ENCODE measurements at regions not wholly inside any gene's neighbourhood (a gene's known extent, or its start where the extent isn't known, plus 50 kb on each side); places are given as distances from the start of the nearest gene placed in this dataset.
A peak's percentile ranks its signal among the peaks of the same experiment; 100 is the strongest.
"Not testable (repeated sequence)": the region's sequence is repeated elsewhere in the genome, so short reads cannot be mapped to it uniquely, and the experiment has no call there.

DNA sequence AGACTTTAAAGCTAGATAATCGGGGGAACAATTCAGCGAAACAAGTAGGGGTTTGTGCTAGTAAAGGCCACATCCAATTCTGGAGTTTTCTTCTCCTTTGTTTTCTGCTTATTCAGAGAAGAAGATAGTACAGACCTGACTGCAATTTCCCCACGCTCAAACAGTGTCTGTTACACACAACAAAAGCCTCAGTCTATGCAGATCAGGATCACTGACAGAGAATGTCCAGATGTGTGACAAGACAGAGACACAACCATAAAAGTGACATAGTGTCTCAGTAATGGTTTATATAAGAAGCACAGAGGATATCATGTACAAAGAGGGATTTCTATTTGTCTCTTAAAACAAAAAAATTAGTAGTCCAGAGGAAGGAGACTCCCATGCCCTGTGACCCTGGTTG lies 70.7 kb upstream of the GTF3A start:
- DNase-seq (ENCODE audit: low read depth, low spot score), result no peak
- Histone ChIP-seq H3K9me3 (ENCODE audit: insufficient read depth, low read length) (no peaks in the 10 kb centered on the region; the same call in 1 of the 2 replicates), H3K36me3 (ENCODE audit: insufficient read depth, insufficient read length, low read length) (no peaks in the 10 kb centered on the region), H3K4me3 (ENCODE audit: insufficient read length, low read depth) (no peak overlapping the region), H3K4me1 (ENCODE audit: insufficient read depth, insufficient read length) (peaks cover 2% of the 10 kb centered on the region), H3K9ac (ENCODE audit: insufficient read length, low read depth) (no peak overlapping the region), H3K27me3 (ENCODE audit: insufficient read depth, insufficient read length) (no peaks in the 10 kb centered on the region)
- TF ChIP-seq SUZ12 (IDR thresholded peaks at IDR 0.05; ENCODE audit: extremely low read depth, insufficient read depth, insufficient read length) (no peak), ZNF274 (IDR thresholded peaks at IDR 0.05; ENCODE audit: low read depth, low read length) (no peak), YY1 (IDR thresholded peaks at IDR 0.05; ENCODE audit: insufficient read depth, insufficient read length) (no peak)

GRCh38 chr13:27354379-27354778 lies 70.0 kb upstream of the GTF3A start:
- no peak for DNase-seq (ENCODE audit: low read depth, low spot score)

DNA sequence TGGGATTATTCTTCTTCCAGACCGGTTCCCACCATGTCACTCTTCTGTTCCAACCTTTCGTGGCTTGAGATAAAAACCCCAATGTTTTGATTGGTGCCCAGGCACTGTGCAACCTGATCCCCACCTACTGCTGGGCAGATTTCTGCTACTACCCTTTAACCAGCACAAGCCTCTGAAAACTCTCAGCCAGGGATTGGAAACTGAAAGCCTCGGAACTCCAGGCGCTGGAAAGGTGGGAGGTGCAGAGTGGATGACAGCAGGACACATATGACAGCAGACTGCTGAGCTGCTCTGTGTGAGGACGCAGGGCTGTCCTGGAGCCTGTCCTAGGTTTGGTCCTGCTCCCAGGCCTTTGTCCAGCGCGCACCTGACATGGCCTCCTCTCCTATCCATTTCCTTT lies 68.5 kb upstream of the GTF3A start:
- Histone ChIP-seq H3K4me3 (ENCODE audit: insufficient read length, low read depth) (no peak overlapping the region), H3K9ac (ENCODE audit: insufficient read length, low read depth) (no peak overlapping the region), H3K36me3 (ENCODE audit: insufficient read depth, insufficient read length, low read length) (no peaks in the 10 kb centered on the region), H3K9me3 (ENCODE audit: insufficient read depth, low read length) (no peaks in the 10 kb centered on the region; the same call in 1 of the 2 replicates), H3K4me1 (ENCODE audit: insufficient read depth, insufficient read length) (peaks cover 2% of the 10 kb centered on the region), H3K27me3 (ENCODE audit: insufficient read depth, insufficient read length) (no peaks in the 10 kb centered on the region)
- no peak for TF ChIP-seq SUZ12 (IDR thresholded peaks at IDR 0.05; ENCODE audit: extremely low read depth, insufficient read depth, insufficient read length)
- no peak for DNase-seq (ENCODE audit: low read depth, low spot score)

More at GRCh38 chr13:27354379-27354778, 70.0 kb upstream of the GTF3A start:
- no peaks in the 10 kb centered on the region for H3K36me3 ChIP-seq (ENCODE audit: insufficient read depth, insufficient read length, low read length)
- H3K27me3 ChIP-seq (ENCODE audit: insufficient read depth, insufficient read length), result no peaks in the 10 kb centered on the region
- H3K4me3 ChIP-seq (ENCODE audit: insufficient read length, low read depth), result no peak overlapping the region
- H3K9ac ChIP-seq (ENCODE audit: insufficient read length, low read depth), result no peak overlapping the region
- H3K9me3 ChIP-seq (ENCODE audit: insufficient read depth, low read length), result no peaks in the 10 kb centered on the region; the same call in 1 of the 2 replicates
- H3K4me1 ChIP-seq (ENCODE audit: insufficient read depth, insufficient read length), result peaks cover 2% of the 10 kb centered on the region
- TF ChIP-seq SUZ12 (IDR thresholded peaks at IDR 0.05; ENCODE audit: extremely low read depth, insufficient read depth, insufficient read length) (no peak), ZNF274 (IDR thresholded peaks at IDR 0.05; ENCODE audit: low read depth, low read length) (no peak), YY1 (IDR thresholded peaks at IDR 0.05; ENCODE audit: insufficient read depth, insufficient read length) (no peak)

GRCh38 chr13:27358420-27358819 lies 66.0 kb upstream of the GTF3A start:
- TF ChIP-seq SUZ12 (IDR thresholded peaks at IDR 0.05; ENCODE audit: extremely low read depth, insufficient read depth, insufficient read length), result no peak
- no peak for TF ChIP-seq ZNF274 (IDR thresholded peaks at IDR 0.05; ENCODE audit: low read depth, low read length)
- no peak for TF ChIP-seq YY1 (IDR thresholded peaks at IDR 0.05; ENCODE audit: insufficient read depth, insufficient read length)
- Histone ChIP-seq H3K9me3 (ENCODE audit: insufficient read depth, low read length) (no peaks in the 10 kb centered on the region), H3K4me3 (ENCODE audit: insufficient read length, low read depth) (no peak overlapping the region), H3K9ac (ENCODE audit: insufficient read length, low read depth) (no peak overlapping the region), H3K4me1 (ENCODE audit: insufficient read depth, insufficient read length) (peaks cover 7% of the 10 kb centered on the region), H3K27me3 (ENCODE audit: insufficient read depth, insufficient read length) (peaks cover 8% of the 10 kb centered on the region), H3K36me3 (ENCODE audit: insufficient read depth, insufficient read length, low read length) (no peaks in the 10 kb centered on the region)
- no peak for DNase-seq (ENCODE audit: low read depth, low spot score)

GRCh38 chr13:27359199-27359821 lies 65.1 kb upstream of the GTF3A start:
- Histone ChIP-seq H3K36me3 (ENCODE audit: insufficient read depth, insufficient read length, low read length) (no peaks in the 10 kb centered on the region), H3K9me3 (ENCODE audit: insufficient read depth, low read length) (no peaks in the 10 kb centered on the region), H3K27me3 (ENCODE audit: insufficient read depth, insufficient read length) (peaks cover 8% of the 10 kb centered on the region), H3K4me3 (ENCODE audit: insufficient read length, low read depth) (no peak overlapping the region), H3K4me1 (ENCODE audit: insufficient read depth, insufficient read length) (peaks cover 7% of the 10 kb centered on the region), H3K9ac (ENCODE audit: insufficient read length, low read depth) (no peak overlapping the region)
- TF ChIP-seq YY1 (IDR thresholded peaks at IDR 0.05; ENCODE audit: insufficient read depth, insufficient read length) (no peak), SUZ12 (IDR thresholded peaks at IDR 0.05; ENCODE audit: extremely low read depth, insufficient read depth, insufficient read length) (no peak), ZNF274 (IDR thresholded peaks at IDR 0.05; ENCODE audit: low read depth, low read length) (no peak)
- no peak for DNase-seq (ENCODE audit: low read depth, low spot score)

DNA sequence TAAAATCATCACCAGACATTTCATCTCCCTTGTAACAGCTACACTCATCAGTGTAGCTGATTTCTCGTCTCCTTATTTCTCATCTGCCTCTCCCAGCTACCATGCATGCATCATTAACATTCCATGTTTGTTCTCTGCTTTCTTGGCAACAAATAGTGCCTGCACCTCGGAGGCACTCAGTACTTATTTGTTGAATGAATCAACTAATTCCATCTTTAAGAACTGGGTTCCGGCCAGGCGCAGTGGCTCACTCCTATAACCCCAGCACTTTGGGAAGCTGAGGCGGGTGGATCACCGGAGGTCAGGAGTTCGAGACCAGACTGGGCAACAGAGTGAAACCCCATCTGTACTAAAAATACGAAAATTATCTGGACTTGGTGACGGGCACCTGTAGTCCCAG lies 63.9 kb upstream of the GTF3A start:
- no peak for DNase-seq (ENCODE audit: low read depth, low spot score)
- no peak overlapping the region for H3K9ac ChIP-seq (ENCODE audit: insufficient read length, low read depth)
- H3K4me1 ChIP-seq (ENCODE audit: insufficient read depth, insufficient read length), result peaks cover 7% of the 10 kb centered on the region
- peaks cover 8% of the 10 kb centered on the region for H3K27me3 ChIP-seq (ENCODE audit: insufficient read depth, insufficient read length)
- no peak overlapping the region for H3K4me3 ChIP-seq (ENCODE audit: insufficient read length, low read depth)
- TF ChIP-seq SUZ12 (IDR thresholded peaks at IDR 0.05; ENCODE audit: extremely low read depth, insufficient read depth, insufficient read length) (no peak), YY1 (IDR thresholded peaks at IDR 0.05; ENCODE audit: insufficient read depth, insufficient read length) (no peak), ZNF274 (IDR thresholded peaks at IDR 0.05; ENCODE audit: low read depth, low read length) (no peak)
- no peaks in the 10 kb centered on the region for H3K9me3 ChIP-seq (ENCODE audit: insufficient read depth, low read length)
- no peaks in the 10 kb centered on the region for H3K36me3 ChIP-seq (ENCODE audit: insufficient read depth, insufficient read length, low read length)

GRCh38 chr13:27362064-27362751 lies 62.2 kb upstream of the GTF3A start:
- peaks cover 8% of the 10 kb centered on the region for H3K27me3 ChIP-seq (ENCODE audit: insufficient read depth, insufficient read length)
- H3K9ac ChIP-seq (ENCODE audit: insufficient read length, low read depth), result peak overlapping the region; percentile 79
- peak; percentile 77 for DNase-seq (ENCODE audit: low read depth, low spot score)
- H3K4me1 ChIP-seq (ENCODE audit: insufficient read depth, insufficient read length), result peaks cover 6% of the 10 kb centered on the region
- no peaks in the 10 kb centered on the region for H3K9me3 ChIP-seq (ENCODE audit: insufficient read depth, low read length)
- peak overlapping the region; percentile 61 for H3K4me3 ChIP-seq (ENCODE audit: insufficient read length, low read depth)
- TF ChIP-seq SUZ12 (IDR thresholded peaks at IDR 0.05; ENCODE audit: extremely low read depth, insufficient read depth, insufficient read length) (no peak), ZNF274 (IDR thresholded peaks at IDR 0.05; ENCODE audit: low read depth, low read length) (no peak), YY1 (IDR thresholded peaks at IDR 0.05; ENCODE audit: insufficient read depth, insufficient read length) (no peak)
- no peaks in the 10 kb centered on the region for H3K36me3 ChIP-seq (ENCODE audit: insufficient read depth, insufficient read length, low read length)

DNA sequence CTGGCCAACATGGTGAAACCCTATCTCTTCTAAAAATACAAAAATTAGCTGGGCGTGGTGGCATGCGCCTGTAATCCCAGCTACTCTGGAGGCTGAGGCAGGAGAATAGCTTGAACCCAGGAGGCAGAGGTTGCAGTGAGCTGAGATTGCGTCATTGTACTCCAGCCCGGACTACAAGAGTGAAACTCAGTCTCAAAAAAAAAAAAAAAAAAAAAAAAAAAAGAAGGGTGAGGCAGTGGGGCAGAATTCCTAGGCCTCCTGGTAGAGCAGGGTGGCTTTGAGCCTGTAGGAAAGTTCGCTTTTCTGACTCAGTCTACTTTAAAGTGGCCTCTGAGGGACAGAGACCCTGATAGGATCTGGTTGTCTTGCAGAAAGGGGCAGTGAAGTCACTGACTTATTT lies 60.8 kb upstream of the GTF3A start:
- DNase-seq (ENCODE audit: low read depth, low spot score); H3K4me1 ChIP-seq (ENCODE audit: insufficient read depth, insufficient read length); H3K36me3 ChIP-seq (ENCODE audit: insufficient read depth, insufficient read length, low read length); H3K9ac ChIP-seq (ENCODE audit: insufficient read length, low read depth); H3K4me3 ChIP-seq (ENCODE audit: insufficient read length, low read depth); H3K9me3 ChIP-seq (ENCODE audit: insufficient read depth, low read length); H3K27me3 ChIP-seq (ENCODE audit: insufficient read depth, insufficient read length): not testable (repeated sequence)
